Osteocyte (in vitro differentiated cells): ENCODE measurements at regions not wholly inside any gene's neighbourhood (a gene's known extent, or its start where the extent isn't known, plus 50 kb on each side); places are given as distances from the start of the nearest gene placed in this dataset.

Source experiments
- DNase-seq: peaks from one replicate; pipeline ENCODE4 v3.0.0; 2021; ENCODE audit warnings: mixed read lengths; ENCODE audit not compliant: unreplicated experiment; ENCODE audit errors: extremely low spot score
- H3K27ac Mint-ChIP-seq: one replicate; pipeline ENCODE4 v1.8.0; 2021; ENCODE audit warnings: mild to moderate bottlenecking, mixed read lengths; ENCODE audit not compliant: unreplicated experiment
- H3K27me3 Mint-ChIP-seq: one replicate; pipeline ENCODE4 v1.8.0; 2021; ENCODE audit warnings: mixed read lengths; ENCODE audit not compliant: unreplicated experiment
- H3K36me3 Mint-ChIP-seq: one replicate; pipeline ENCODE4 v1.8.0; 2021; ENCODE audit warnings: mixed read lengths; ENCODE audit not compliant: unreplicated experiment
- H3K4me1 Mint-ChIP-seq: one replicate; pipeline ENCODE4 v1.8.0; 2021; ENCODE audit warnings: mixed read lengths; ENCODE audit not compliant: unreplicated experiment
- H3K4me3 Mint-ChIP-seq: one replicate; pipeline ENCODE4 v1.8.0; 2021; ENCODE audit warnings: mild to moderate bottlenecking, moderate library complexity, mixed read lengths; ENCODE audit not compliant: unreplicated experiment
- H3K9me3 Mint-ChIP-seq: one replicate; pipeline ENCODE4 v1.8.0; 2021; ENCODE audit warnings: mixed read lengths; ENCODE audit not compliant: unreplicated experiment
- TF ChIP-seq, protein P1 (sequence below): fragments of 200-600 bp; sonication (generic); IDR thresholded peaks from 2 replicates; pipeline ENCODE4 v1.5.0; 2021; ENCODE audit warnings: antibody characterized with exemption, mild to moderate bottlenecking, moderate library complexity

DNA sequence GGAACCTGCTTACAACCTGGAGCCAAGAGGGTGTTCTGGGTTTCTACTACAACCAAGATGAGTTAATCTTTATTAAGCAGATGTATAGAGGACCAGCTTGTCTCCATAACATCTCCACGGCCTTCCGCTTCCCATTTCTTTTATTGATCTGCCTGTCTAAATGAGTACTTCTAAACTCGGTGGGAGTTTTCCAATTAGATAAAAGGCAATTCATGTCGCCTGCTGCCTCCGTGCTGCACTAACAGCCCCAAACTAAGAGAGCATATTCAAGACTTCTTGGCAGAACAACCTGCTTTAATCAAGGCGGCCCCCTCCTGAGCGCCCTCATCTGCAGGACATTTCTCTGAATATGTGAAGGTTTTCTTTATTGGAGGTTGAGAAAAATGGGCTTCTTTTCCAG, 270.1 kb downstream of the PDCD6IP start:
- H3K36me3 Mint-ChIP-seq, result no peaks in the 10 kb centered on the region
- no peaks in the 10 kb centered on the region for H3K9me3 Mint-ChIP-seq
- DNase-seq, result no peak
- TF ChIP-seq, protein P1, sequence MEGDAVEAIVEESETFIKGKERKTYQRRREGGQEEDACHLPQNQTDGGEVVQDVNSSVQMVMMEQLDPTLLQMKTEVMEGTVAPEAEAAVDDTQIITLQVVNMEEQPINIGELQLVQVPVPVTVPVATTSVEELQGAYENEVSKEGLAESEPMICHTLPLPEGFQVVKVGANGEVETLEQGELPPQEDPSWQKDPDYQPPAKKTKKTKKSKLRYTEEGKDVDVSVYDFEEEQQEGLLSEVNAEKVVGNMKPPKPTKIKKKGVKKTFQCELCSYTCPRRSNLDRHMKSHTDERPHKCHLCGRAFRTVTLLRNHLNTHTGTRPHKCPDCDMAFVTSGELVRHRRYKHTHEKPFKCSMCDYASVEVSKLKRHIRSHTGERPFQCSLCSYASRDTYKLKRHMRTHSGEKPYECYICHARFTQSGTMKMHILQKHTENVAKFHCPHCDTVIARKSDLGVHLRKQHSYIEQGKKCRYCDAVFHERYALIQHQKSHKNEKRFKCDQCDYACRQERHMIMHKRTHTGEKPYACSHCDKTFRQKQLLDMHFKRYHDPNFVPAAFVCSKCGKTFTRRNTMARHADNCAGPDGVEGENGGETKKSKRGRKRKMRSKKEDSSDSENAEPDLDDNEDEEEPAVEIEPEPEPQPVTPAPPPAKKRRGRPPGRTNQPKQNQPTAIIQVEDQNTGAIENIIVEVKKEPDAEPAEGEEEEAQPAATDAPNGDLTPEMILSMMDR, result no peak
- no peak overlapping the region for H3K4me3 Mint-ChIP-seq
- H3K27ac Mint-ChIP-seq, result no peak overlapping the region
- H3K4me1 Mint-ChIP-seq, result peaks cover 2% of the 10 kb centered on the region
- no peaks in the 10 kb centered on the region for H3K27me3 Mint-ChIP-seq

GRCh38 chr3:34070831-34071585, 272.6 kb downstream of the PDCD6IP start:
- Mint-ChIP-seq H3K9me3 (no peaks in the 10 kb centered on the region), H3K36me3 (no peaks in the 10 kb centered on the region), H3K4me1 (peaks cover 2% of the 10 kb centered on the region), H3K4me3 (no peak overlapping the region), H3K27ac (no peak overlapping the region), H3K27me3 (no peaks in the 10 kb centered on the region)
- DNase-seq, result no peak
- TF ChIP-seq, protein P1, result no peak

DNA sequence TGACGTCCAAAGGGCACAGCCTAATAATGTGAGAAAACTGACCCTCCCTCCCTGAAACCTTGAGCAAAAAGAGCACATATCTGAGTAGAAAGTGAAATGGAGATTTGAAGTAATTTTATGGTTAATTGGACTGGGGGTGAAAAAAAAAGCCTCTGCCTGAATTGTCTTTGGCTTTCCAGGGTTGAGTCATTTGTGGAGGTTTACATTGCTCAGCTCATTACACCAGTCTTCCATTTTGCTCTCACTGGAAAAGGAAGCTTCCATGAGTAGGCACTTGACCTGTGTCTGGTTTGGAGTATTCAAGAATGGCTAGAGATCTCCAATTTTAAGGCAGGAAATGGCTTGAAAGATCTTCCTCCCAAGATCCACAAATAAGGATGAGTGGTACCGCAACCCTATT, 273.9 kb downstream of the PDCD6IP start:
- Mint-ChIP-seq H3K36me3 (no peaks in the 10 kb centered on the region), H3K27me3 (no peaks in the 10 kb centered on the region), H3K4me1 (peaks cover 7% of the 10 kb centered on the region), H3K4me3 (no peak overlapping the region), H3K27ac (no peak overlapping the region), H3K9me3 (no peaks in the 10 kb centered on the region)
- TF ChIP-seq, protein P1, result no peak
- DNase-seq, result no peak

GRCh38 chr3:34073111-34073510, 274.7 kb downstream of the PDCD6IP start:
- Mint-ChIP-seq H3K4me3 (no peak overlapping the region), H3K9me3 (no peaks in the 10 kb centered on the region), H3K27ac (no peak overlapping the region), H3K4me1 (peaks cover 15% of the 10 kb centered on the region), H3K27me3 (no peaks in the 10 kb centered on the region), H3K36me3 (no peaks in the 10 kb centered on the region)
- TF ChIP-seq, protein P1, result no peak
- DNase-seq, result no peak

- TF ChIP-seq, protein P1, result no peak
- H3K4me1 Mint-ChIP-seq, result peaks cover 22% of the 10 kb centered on the region
- no peaks in the 10 kb centered on the region for H3K36me3 Mint-ChIP-seq
- H3K9me3 Mint-ChIP-seq, result no peaks in the 10 kb centered on the region
- H3K27me3 Mint-ChIP-seq, result no peaks in the 10 kb centered on the region
- no peak overlapping the region for H3K4me3 Mint-ChIP-seq
- no peak overlapping the region for H3K27ac Mint-ChIP-seq
- DNase-seq, result no peak
Observed at GRCh38 chr3:34073961-34074360, 275.5 kb downstream of the PDCD6IP start.
